HEK293 (cell line): ENCODE measurements at regions not wholly inside any gene's neighbourhood (a gene's known extent, or its start where the extent isn't known, plus 50 kb on each side); places are given as distances from the start of the nearest gene placed in this dataset.

Experiments
- CTCF ChIA-PET: fragments of 350-600 bp; formaldehyde crosslinking; extraction: SDS; loops from one replicate; lab custom pipeline; 2021; ENCODE audit warnings: antibody characterized with exemption; lab: Yijun Ruan, JAX
- POLR2A ChIA-PET: fragments of 300-600 bp; formaldehyde crosslinking; extraction: SDS; loops from one replicate; lab custom pipeline; 2020; ENCODE audit warnings: antibody characterized with exemption, inconsistent platforms; lab: Yijun Ruan, JAX
- H3K27ac ChIP-seq: fragments of 200-500 bp; sonication (Bioruptor generic); 2 replicates; pipeline ENCODE4 v1.5.1; 2014; ENCODE audit warnings: low read depth, low read length, control low read depth, inconsistent platforms; ENCODE audit errors: extremely low read depth
- H3K36me3 ChIP-seq, 2 experiments: fragments of 200-500 bp in 1 of 2; sonication (Bioruptor generic) in 1 of 2; 1 replicate in 1 of 2; 2 replicates in 1 of 2; pipeline ENCODE4 v1.5.1; 2014 to 2017; ENCODE audit warnings: inconsistent platforms in 2 of 2, low read length in 2 of 2; ENCODE audit not compliant: control insufficient read depth in 2 of 2, insufficient read depth in 1 of 2
- H3K4me1 ChIP-seq: fragments of 200-500 bp; sonication (Bioruptor generic); 2 replicates; pipeline ENCODE4 v1.5.1; 2014; ENCODE audit warnings: mild to moderate bottlenecking, low read length, inconsistent platforms; ENCODE audit not compliant: control insufficient read depth, insufficient read depth
- H3K4me3 ChIP-seq: 2 replicates; pipeline ENCODE4 v1.5.1; 2011; ENCODE audit warnings: low read depth, mild to moderate bottlenecking, control low read depth, low read length, moderate library complexity
- H3K9me3 ChIP-seq: fragments of 200-500 bp; sonication (Bioruptor generic); 2 replicates; pipeline ENCODE4 v1.5.1; 2014; ENCODE audit warnings: low read depth, low read length, inconsistent platforms; ENCODE audit not compliant: control insufficient read depth, insufficient read depth
- EGR2 ChIP-seq: fragments of 450-650 bp; formaldehyde crosslinking; IDR thresholded peaks from 2 replicates; pipeline ENCODE4 v1.5.1; 2016; ENCODE audit warnings: low read depth, missing biosample characterization, missing genetic modification characterization
- HOXC10 ChIP-seq: sonication (generic); formaldehyde crosslinking; IDR thresholded peaks from 2 replicates; pipeline ENCODE4 v1.8.1; 2023; ENCODE audit warnings: mild to moderate bottlenecking, missing genetic modification reagents
- MZF1 ChIP-seq: fragments of 450-650 bp; formaldehyde crosslinking; IDR thresholded peaks from 2 replicates; pipeline ENCODE4 v1.5.1; 2017; ENCODE audit warnings: missing biosample characterization, missing genetic modification characterization, borderline replicate concordance
- SCRT2 ChIP-seq: fragments of 450-650 bp; formaldehyde crosslinking; IDR thresholded peaks from 2 replicates; pipeline ENCODE4 v1.5.1; 2016; ENCODE audit warnings: missing biosample characterization, missing genetic modification characterization
- SETDB1 ChIP-seq: IDR thresholded peaks from one replicate; pipeline ENCODE4 v1.6.1; 2017; ENCODE audit warnings: mild to moderate bottlenecking, low read length, moderate library complexity, mixed read lengths; ENCODE audit not compliant: insufficient read length
- TRIM28 ChIP-seq: IDR thresholded peaks from 2 replicates; pipeline ENCODE4 v1.6.1; 2011; ENCODE audit warnings: low read length, control low read depth, borderline replicate concordance
- ZBTB1 ChIP-seq: fragments of 450-650 bp; formaldehyde crosslinking; IDR thresholded peaks from 2 replicates; pipeline ENCODE4 v1.5.1; 2016; ENCODE audit warnings: missing biosample characterization, missing genetic modification characterization
- ZEB2 ChIP-seq: fragments of 450-650 bp; formaldehyde crosslinking; IDR thresholded peaks from 2 replicates; pipeline ENCODE4 v1.5.1; 2016; ENCODE audit warnings: missing biosample characterization, missing genetic modification characterization
- ZNF10 ChIP-seq: fragments of 450-650 bp; formaldehyde crosslinking; IDR thresholded peaks from 2 replicates; pipeline ENCODE4 v1.5.1; 2017; ENCODE audit warnings: missing biosample characterization, missing genetic modification characterization
- ZNF132 ChIP-seq: fragments of 450-650 bp; formaldehyde crosslinking; IDR thresholded peaks from 2 replicates; pipeline ENCODE4 v1.5.1; 2017; ENCODE audit warnings: missing biosample characterization, missing genetic modification characterization, borderline replicate concordance
- ZNF26 ChIP-seq: fragments of 450-650 bp; formaldehyde crosslinking; IDR thresholded peaks from 2 replicates; pipeline ENCODE4 v1.5.1; 2016; ENCODE audit warnings: missing biosample characterization, missing genetic modification characterization
- ZNF302 ChIP-seq: fragments of 450-650 bp; formaldehyde crosslinking; IDR thresholded peaks from 2 replicates; pipeline ENCODE4 v1.5.1; 2016; ENCODE audit warnings: missing biosample characterization, missing genetic modification characterization, low read depth
- ZNF335 ChIP-seq: fragments of 450-650 bp; formaldehyde crosslinking; conservative IDR thresholded peaks from 2 replicates; pipeline ENCODE4 v1.5.1; 2016; ENCODE audit warnings: missing biosample characterization, missing genetic modification characterization
- ZNF37A ChIP-seq: fragments of 450-650 bp; IDR thresholded peaks from 2 replicates; pipeline ENCODE4 v1.5.1; 2018; ENCODE audit warnings: missing biosample characterization, missing genetic modification characterization
- ZNF416 ChIP-seq: fragments of 450-650 bp; formaldehyde crosslinking; IDR thresholded peaks from 2 replicates; pipeline ENCODE4 v1.5.1; 2016; ENCODE audit warnings: missing biosample characterization, missing genetic modification characterization
- ZNF449 ChIP-seq: fragments of 450-650 bp; formaldehyde crosslinking; IDR thresholded peaks from 2 replicates; pipeline ENCODE4 v1.5.1; 2017; ENCODE audit warnings: missing biosample characterization, mild to moderate bottlenecking, missing genetic modification characterization, moderate library complexity
- ZNF530 ChIP-seq: fragments of 450-650 bp; formaldehyde crosslinking; IDR thresholded peaks from 2 replicates; pipeline ENCODE4 v1.5.1; 2016; ENCODE audit warnings: low read depth, missing biosample characterization, missing genetic modification characterization
- ZNF560 ChIP-seq: fragments of 450-650 bp; formaldehyde crosslinking; IDR thresholded peaks from 2 replicates; pipeline ENCODE4 v1.5.1; 2017; ENCODE audit warnings: missing biosample characterization, missing genetic modification characterization, borderline replicate concordance
- ZNF571 ChIP-seq: fragments of 450-650 bp; formaldehyde crosslinking; IDR thresholded peaks from 2 replicates; pipeline ENCODE4 v1.5.0; 2017; ENCODE audit warnings: missing biosample characterization, missing genetic modification characterization
- ZNF707 ChIP-seq: fragments of 450-650 bp; formaldehyde crosslinking; IDR thresholded peaks from 2 replicates; pipeline ENCODE4 v1.5.1; 2016; ENCODE audit warnings: missing biosample characterization, missing genetic modification characterization
- ZNF76 ChIP-seq: fragments of 450-650 bp; formaldehyde crosslinking; IDR thresholded peaks from 2 replicates; pipeline ENCODE4; 2016; ENCODE audit warnings: low read depth, missing biosample characterization, missing genetic modification characterization, borderline replicate concordance
- ZSCAN16 ChIP-seq: fragments of 450-650 bp; formaldehyde crosslinking; IDR thresholded peaks from 2 replicates; pipeline ENCODE4 v1.5.1; 2016; ENCODE audit warnings: missing biosample characterization, missing genetic modification characterization
- ZSCAN4 ChIP-seq: fragments of 450-650 bp; formaldehyde crosslinking; IDR thresholded peaks from 2 replicates; pipeline ENCODE4 v1.5.1; 2017; ENCODE audit warnings: missing biosample characterization, missing genetic modification characterization
- TF ChIP-seq, protein P1 (sequence below): fragments of 450-650 bp; IDR thresholded peaks from 2 replicates; pipeline ENCODE4 v1.5.1; 2018; ENCODE audit warnings: missing biosample characterization, missing genetic modification characterization

DNA sequence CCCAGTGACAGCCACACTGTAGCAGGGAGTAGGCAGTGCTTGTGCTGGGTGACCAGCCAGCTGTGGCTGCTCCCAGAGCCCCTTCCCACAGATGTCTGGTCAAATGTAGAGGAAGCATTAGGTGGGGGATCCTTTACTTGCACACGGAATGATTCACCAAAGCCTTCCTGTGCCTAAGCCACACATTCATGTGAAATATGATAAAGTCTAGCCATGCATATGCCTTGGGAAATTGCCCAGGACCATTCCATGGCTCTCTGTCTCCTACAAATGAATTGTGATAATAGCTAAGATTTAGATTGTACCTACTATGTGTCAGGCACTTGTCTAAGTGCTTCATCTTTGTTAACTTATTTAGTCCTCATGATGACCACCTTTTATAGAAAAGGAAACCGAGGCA, 217.5 kb upstream of the E2F8 start:
- Histone ChIP-seq H3K27ac (no peak overlapping the region), H3K36me3 (no peaks in the 10 kb centered on the region), H3K4me1 (0 out of 2 replicates have a peak, but pooled peaks cover 2% of the 10 kb centered on the region), H3K4me3 (no peak overlapping the region), H3K9me3 (no peaks in the 10 kb centered on the region)
- TF ChIP-seq ZNF335 (tag by site-specific recombination) (no peak), EGR2 (tag by site-specific recombination) (no peak)
- ChIA-PET CTCF (no interaction called here), POLR2A (no interaction called here)

GRCh38 chr11:19455731-19456130, 215.0 kb upstream of the E2F8 start:
- ChIA-PET CTCF (no interaction called here), POLR2A (no interaction called here)
- no peak overlapping the region for H3K27ac ChIP-seq

DNA sequence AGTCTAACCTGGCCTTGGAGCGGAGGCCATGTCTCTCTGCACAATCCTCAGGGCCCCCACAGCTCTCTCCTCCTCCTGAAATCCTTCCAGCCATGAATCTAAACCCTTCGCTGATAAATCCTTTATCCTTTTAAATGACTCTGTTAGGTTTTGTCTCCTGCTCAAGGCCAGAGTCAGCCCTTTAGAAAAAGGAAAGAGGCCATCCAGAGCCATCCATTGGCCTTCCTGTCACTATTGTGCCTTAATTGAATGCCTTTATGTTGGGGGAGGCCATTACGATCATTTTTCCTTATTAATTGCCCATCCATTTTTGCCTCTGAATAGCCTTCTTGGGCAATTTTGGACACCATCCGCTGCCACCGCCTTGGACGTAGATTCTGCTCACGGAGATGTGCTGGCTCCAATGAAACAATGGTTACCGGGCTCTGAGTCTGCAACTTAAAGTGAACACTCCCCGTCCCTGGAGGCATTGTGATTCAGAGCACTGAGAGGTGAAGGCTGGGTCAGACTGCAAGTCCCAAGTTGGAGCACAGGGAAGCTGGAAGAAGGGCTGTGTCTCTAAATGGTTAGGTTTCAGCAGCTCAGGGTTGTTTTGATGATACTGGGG, 213.0 kb upstream of the E2F8 start:
- Histone ChIP-seq H3K9me3 (no peaks in the 10 kb centered on the region), H3K36me3 (no peaks in the 10 kb centered on the region), H3K4me1 (no peaks in the 10 kb centered on the region), H3K27ac (no peak overlapping the region)
- ChIA-PET POLR2A (no interaction called here), CTCF (no interaction called here)
- TF ChIP-seq ZNF132 (tag by site-specific recombination) (no peak), HOXC10 (CRISPR knock-in tag) (no peak), SETDB1 (no peak), ZNF10 (tag by site-specific recombination) (no peak), ZSCAN4 (no peak), ZNF560 (tag by site-specific recombination) (no peak), ZSCAN16 (tag by site-specific recombination) (no peak), ZNF37A (no peak), SCRT2 (tag by site-specific recombination) (no peak), ZNF76 (tag by site-specific recombination) (no peak), ZNF707 (tag by site-specific recombination) (no peak), MZF1 (tag by site-specific recombination) (no peak)
- TF ChIP-seq, all 188 proteins: peak for 0
- no peak overlapping the region for H3K4me3 ChIP-seq

More at GRCh38 chr11:19455731-19456130, 215.0 kb upstream of the E2F8 start:
- H3K9me3 ChIP-seq = no peaks in the 10 kb centered on the region
- TF ChIP-seq, protein P1, sequence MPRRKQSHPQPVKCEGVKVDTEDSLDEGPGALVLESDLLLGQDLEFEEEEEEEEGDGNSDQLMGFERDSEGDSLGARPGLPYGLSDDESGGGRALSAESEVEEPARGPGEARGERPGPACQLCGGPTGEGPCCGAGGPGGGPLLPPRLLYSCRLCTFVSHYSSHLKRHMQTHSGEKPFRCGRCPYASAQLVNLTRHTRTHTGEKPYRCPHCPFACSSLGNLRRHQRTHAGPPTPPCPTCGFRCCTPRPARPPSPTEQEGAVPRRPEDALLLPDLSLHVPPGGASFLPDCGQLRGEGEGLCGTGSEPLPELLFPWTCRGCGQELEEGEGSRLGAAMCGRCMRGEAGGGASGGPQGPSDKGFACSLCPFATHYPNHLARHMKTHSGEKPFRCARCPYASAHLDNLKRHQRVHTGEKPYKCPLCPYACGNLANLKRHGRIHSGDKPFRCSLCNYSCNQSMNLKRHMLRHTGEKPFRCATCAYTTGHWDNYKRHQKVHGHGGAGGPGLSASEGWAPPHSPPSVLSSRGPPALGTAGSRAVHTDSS (tag by site-specific recombination) = no peak
- no peak for TF ChIP-seq ZNF449
- no peak for TF ChIP-seq ZNF530
- TF ChIP-seq TRIM28 = no peak
- no peak for TF ChIP-seq ZEB2 (tag by site-specific recombination)
- no peak for TF ChIP-seq ZNF26 (tag by site-specific recombination)
- no peak for TF ChIP-seq ZBTB1
- no peak for TF ChIP-seq ZNF302 (tag by site-specific recombination)
- no peak for TF ChIP-seq ZNF416 (tag by site-specific recombination)
- no peak for TF ChIP-seq ZNF76 (tag by site-specific recombination)
- TF ChIP-seq ZNF571 (tag by site-specific recombination) = no peak
- H3K4me1 ChIP-seq = no peaks in the 10 kb centered on the region
- no peaks in the 10 kb centered on the region for H3K36me3 ChIP-seq
- no peak overlapping the region for H3K4me3 ChIP-seq
